Activated naive CD4-positive, alpha-beta T cell treated with anti-CD3 and anti-CD28 coated beads, Interleukin-2, amount 10 ng/mL, durations not matched to agents 7 days and 5 days (primary cell): ENCODE measurements at regions not wholly inside any gene's neighbourhood (a gene's known extent, or its start where the extent isn't known, plus 50 kb on each side); places are given as distances from the start of the nearest gene placed in this dataset.
A peak's percentile ranks its signal among the peaks of the same experiment; 100 is the strongest.

Experiments used
- CTCF ChIA-PET: fragments of 350-600 bp; sonication (Branson Sonifier 250); formaldehyde crosslinking; loops from one replicate; lab custom pipeline; 2021; ENCODE audit warnings: antibody characterized with exemption; lab: Charles Lee
- DNase-seq: peaks from one replicate; pipeline ENCODE4 v3.0.0-alpha.2; 2020
- H3K27ac Mint-ChIP-seq: one replicate; pipeline ENCODE4 v1.8.0; 2021; ENCODE audit warnings: mild to moderate bottlenecking, moderate library complexity, mixed read lengths
- H3K27me3 Mint-ChIP-seq: one replicate; pipeline ENCODE4 v1.8.0; 2021; ENCODE audit warnings: mild to moderate bottlenecking, mixed read lengths
- H3K36me3 Mint-ChIP-seq: one replicate; pipeline ENCODE4 v1.8.0; 2021; ENCODE audit warnings: mixed read lengths
- H3K4me1 Mint-ChIP-seq: one replicate; pipeline ENCODE4 v1.8.0; 2021; ENCODE audit warnings: mixed read lengths
- H3K4me3 Mint-ChIP-seq: one replicate; pipeline ENCODE4 v1.8.0; 2021; ENCODE audit warnings: mild to moderate bottlenecking, moderate library complexity, mixed read lengths
- H3K9me3 Mint-ChIP-seq: one replicate; pipeline ENCODE4 v1.8.0; 2021; ENCODE audit warnings: mixed read lengths

GRCh38 chr4:37771771-37772170, 54.7 kb upstream of the PGM2 start:
- Mint-ChIP-seq H3K4me3 (no peak overlapping the region), H3K27ac (no peak overlapping the region), H3K27me3 (peaks cover 7% of the 10 kb centered on the region), H3K36me3 (no peaks in the 10 kb centered on the region), H3K4me1 (no peaks in the 10 kb centered on the region), H3K9me3 (no peaks in the 10 kb centered on the region)
- no peak for DNase-seq
- CTCF ChIA-PET, result no interaction called here

GRCh38 chr4:37770016-37770415, 56.5 kb upstream of the PGM2 start:
- Mint-ChIP-seq H3K27ac (no peak overlapping the region), H3K27me3 (peaks cover 7% of the 10 kb centered on the region), H3K4me1 (no peaks in the 10 kb centered on the region), H3K9me3 (no peaks in the 10 kb centered on the region), H3K36me3 (no peaks in the 10 kb centered on the region), H3K4me3 (no peak overlapping the region)
- DNase-seq, result no peak
- CTCF ChIA-PET, result no interaction called here

DNA sequence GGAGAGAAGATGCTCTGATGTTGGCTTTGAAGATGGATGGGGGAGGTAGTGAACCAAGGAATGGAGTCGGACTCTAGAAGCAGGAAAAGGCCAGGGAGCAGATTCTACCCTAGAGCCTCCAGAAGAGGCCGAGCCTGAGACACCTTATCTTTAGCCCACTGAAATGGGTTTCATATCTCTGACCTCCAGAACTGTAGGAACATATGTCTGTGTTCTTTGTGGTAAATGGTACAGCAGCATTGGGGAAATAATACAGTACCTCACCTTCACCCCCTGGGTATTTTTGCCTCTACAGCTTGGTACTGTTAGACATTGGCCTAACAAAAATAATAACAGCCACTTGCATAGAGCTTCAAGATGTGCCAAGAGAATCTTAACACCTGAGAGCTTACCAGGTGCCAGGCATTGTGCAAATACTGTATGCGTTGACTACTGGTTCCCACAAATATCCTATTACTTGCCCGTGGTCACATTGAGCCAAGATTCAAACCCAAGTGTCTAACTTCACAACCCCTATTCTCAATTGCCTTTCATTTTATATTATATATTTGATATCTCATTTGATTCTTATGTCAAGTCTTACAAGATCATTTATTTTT, 57.0 kb upstream of the PGM2 start:
- peaks cover 7% of the 10 kb centered on the region for H3K27me3 Mint-ChIP-seq
- no peak overlapping the region for H3K4me3 Mint-ChIP-seq
- no peak for DNase-seq
- H3K27ac Mint-ChIP-seq, result no peak overlapping the region
- CTCF ChIA-PET, result no interaction called here
- no peaks in the 10 kb centered on the region for H3K9me3 Mint-ChIP-seq
- H3K4me1 Mint-ChIP-seq, result no peaks in the 10 kb centered on the region
- H3K36me3 Mint-ChIP-seq, result no peaks in the 10 kb centered on the region

- Mint-ChIP-seq H3K27me3 (peaks cover 7% of the 10 kb centered on the region), H3K9me3 (no peaks in the 10 kb centered on the region), H3K4me3 (no peak overlapping the region), H3K36me3 (peaks cover 1% of the 10 kb centered on the region), H3K27ac (no peak overlapping the region), H3K4me1 (no peaks in the 10 kb centered on the region)
- CTCF ChIA-PET, result no interaction called here
- DNase-seq, result no peak
Observed at GRCh38 chr4:37767546-37767945, 58.9 kb upstream of the PGM2 start.

DNA sequence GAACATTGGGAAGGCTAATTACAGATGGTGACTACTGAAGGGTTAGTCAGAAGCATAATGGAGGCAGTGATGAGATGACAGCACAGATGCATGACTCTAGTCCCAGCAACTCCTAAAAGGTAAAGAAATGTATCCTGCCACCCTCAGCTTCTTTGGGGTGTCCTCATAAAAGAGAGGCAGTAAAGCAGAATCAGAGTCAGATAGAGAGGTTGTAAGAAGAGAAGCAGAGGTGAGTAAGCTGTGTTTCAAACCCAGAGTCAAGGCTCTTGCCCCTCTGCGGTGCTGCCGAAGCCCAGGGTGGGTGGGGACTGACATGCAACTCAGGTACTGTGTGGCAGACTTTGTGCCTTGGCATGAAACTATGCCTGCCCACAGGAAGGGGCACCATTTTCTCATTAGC, 59.5 kb upstream of the PGM2 start:
- no peak for DNase-seq
- Mint-ChIP-seq H3K9me3 (no peaks in the 10 kb centered on the region), H3K27me3 (peaks cover 7% of the 10 kb centered on the region), H3K27ac (no peak overlapping the region), H3K4me1 (no peaks in the 10 kb centered on the region), H3K4me3 (no peak overlapping the region), H3K36me3 (peaks cover 1% of the 10 kb centered on the region)
- CTCF ChIA-PET, result interaction anchor here (0.5 to 1.1 kb wide), 2 partner anchors 163 to 1149 kb away, joined by 3 to 5 read pairs; no protein-coding TSS in a partner anchor

- Mint-ChIP-seq H3K4me1 (no peaks in the 10 kb centered on the region), H3K4me3 (no peak overlapping the region), H3K9me3 (no peaks in the 10 kb centered on the region), H3K27me3 (peaks cover 7% of the 10 kb centered on the region), H3K27ac (no peak overlapping the region), H3K36me3 (peaks cover 1% of the 10 kb centered on the region)
- CTCF ChIA-PET, result interaction anchor here (1.0 kb wide), 1 partner anchor 9 kb away, joined by 3 read pairs; no protein-coding TSS in a partner anchor
- DNase-seq, result no peak
Observed at GRCh38 chr4:37765741-37766140, 60.7 kb upstream of the PGM2 start.

GRCh38 chr4:37763831-37764230, 62.7 kb upstream of the PGM2 start:
- no peaks in the 10 kb centered on the region for H3K27me3 Mint-ChIP-seq
- H3K9me3 Mint-ChIP-seq, result no peaks in the 10 kb centered on the region
- no peak for DNase-seq
- peaks cover 1% of the 10 kb centered on the region for H3K36me3 Mint-ChIP-seq
- no peaks in the 10 kb centered on the region for H3K4me1 Mint-ChIP-seq
- no peak overlapping the region for H3K27ac Mint-ChIP-seq
- CTCF ChIA-PET, result no interaction called here
- no peak overlapping the region for H3K4me3 Mint-ChIP-seq

- DNase-seq, result no peak
- Mint-ChIP-seq H3K4me3 (no peak overlapping the region), H3K36me3 (peaks cover 1% of the 10 kb centered on the region), H3K27me3 (no peaks in the 10 kb centered on the region), H3K4me1 (peaks cover 3% of the 10 kb centered on the region), H3K27ac (no peak overlapping the region), H3K9me3 (no peaks in the 10 kb centered on the region)
- CTCF ChIA-PET, result interaction anchor here (1.1 kb wide), 1 partner anchor 160 kb away, joined by 4 read pairs; no protein-coding TSS in a partner anchor
Observed at GRCh38 chr4:37762991-37763368, 63.5 kb upstream of the PGM2 start.

DNA sequence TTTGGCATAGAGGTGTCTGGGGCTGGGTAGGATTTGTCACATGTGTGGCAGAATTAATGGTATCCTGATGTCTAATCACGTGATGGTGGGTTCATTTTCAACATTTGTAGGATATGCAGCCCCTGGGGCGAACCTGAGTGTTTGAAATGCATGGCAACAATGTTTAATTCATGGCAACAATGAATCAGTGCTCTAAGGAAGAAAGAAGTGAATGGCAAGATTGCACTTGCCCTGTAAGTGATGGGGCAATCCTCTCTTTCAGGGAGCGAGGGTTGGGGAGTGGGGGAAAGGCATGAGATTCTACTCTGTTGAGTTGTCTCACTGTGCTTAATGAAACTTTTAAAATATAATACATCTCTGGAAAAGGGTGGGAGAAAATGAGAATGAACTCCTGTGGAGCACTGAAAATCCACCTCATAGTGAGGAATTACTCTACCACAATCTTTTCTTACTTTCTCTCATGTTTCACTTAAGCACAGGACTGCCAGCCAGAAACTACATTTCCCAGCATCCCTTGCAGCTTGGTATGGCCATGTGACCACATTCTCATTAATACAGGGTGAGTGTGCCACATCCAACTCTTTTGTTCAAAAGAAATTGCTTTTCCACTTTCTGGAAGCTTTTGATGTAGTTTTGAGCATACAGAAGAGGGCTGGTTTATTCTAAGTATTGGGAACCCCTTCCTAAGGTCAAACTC, 64.0 kb upstream of the PGM2 start:
- CTCF ChIA-PET, result interaction anchor here (1.1 kb wide), 1 partner anchor 160 kb away, joined by 4 read pairs; no protein-coding TSS in a partner anchor
- H3K4me3 Mint-ChIP-seq, result no peak overlapping the region
- no peak overlapping the region for H3K27ac Mint-ChIP-seq
- no peaks in the 10 kb centered on the region for H3K27me3 Mint-ChIP-seq
- peaks cover 1% of the 10 kb centered on the region for H3K36me3 Mint-ChIP-seq
- H3K9me3 Mint-ChIP-seq, result no peaks in the 10 kb centered on the region
- H3K4me1 Mint-ChIP-seq, result peaks cover 4% of the 10 kb centered on the region
- peak; percentile 30 for DNase-seq

DNA sequence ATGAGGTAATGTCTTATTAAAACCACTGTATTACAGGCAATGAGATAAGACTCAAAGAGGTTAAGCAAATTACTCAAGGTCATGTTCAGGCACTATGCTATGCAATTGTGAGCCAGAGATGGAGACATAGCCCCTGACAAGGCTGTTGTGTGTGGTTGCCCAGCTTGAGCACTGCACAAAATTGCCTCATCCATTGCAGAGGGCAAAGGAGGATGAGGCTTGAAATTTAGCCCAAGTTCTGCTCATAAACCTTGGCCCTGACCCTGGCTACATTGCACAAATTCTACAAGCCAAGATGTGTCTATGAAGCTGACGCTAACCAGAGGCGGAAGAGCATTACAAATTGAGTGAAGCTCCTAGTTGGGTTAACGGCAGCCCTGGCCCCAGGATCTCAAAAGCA, 65.6 kb upstream of the PGM2 start:
- CTCF ChIA-PET, result interaction anchor here (0.7 to 1.1 kb wide), 2 partner anchors 10 to 245 kb away, joined by 3 read pairs; no protein-coding TSS in a partner anchor
- H3K27ac Mint-ChIP-seq, result no peak overlapping the region
- no peak overlapping the region for H3K4me3 Mint-ChIP-seq
- H3K36me3 Mint-ChIP-seq, result peaks cover 1% of the 10 kb centered on the region
- peaks cover 4% of the 10 kb centered on the region for H3K4me1 Mint-ChIP-seq
- no peaks in the 10 kb centered on the region for H3K27me3 Mint-ChIP-seq
- no peak for DNase-seq
- no peaks in the 10 kb centered on the region for H3K9me3 Mint-ChIP-seq

DNA sequence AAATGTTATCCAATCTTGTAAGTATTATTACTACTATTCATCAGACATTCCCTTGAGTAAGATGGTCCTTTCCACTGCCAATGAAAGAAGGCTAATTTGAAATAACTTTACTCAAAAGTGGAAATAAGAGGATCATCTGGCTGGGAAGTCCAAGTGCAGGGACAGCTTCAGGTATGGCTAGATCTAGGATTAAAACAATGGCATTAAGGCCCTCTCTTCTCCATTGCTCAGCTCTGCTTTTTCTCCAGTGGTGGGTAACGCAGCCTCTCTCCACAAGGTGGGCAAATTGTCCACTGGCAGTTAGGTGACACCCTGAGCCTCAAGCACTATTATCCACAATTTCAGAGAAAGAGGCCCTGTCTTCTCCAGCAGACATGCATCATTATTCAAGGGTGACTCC, 66.7 kb upstream of the PGM2 start:
- H3K36me3 Mint-ChIP-seq, result peaks cover 1% of the 10 kb centered on the region
- no peaks in the 10 kb centered on the region for H3K27me3 Mint-ChIP-seq
- no peak for DNase-seq
- H3K27ac Mint-ChIP-seq, result no peak overlapping the region
- H3K4me3 Mint-ChIP-seq, result no peak overlapping the region
- CTCF ChIA-PET, result no interaction called here
- peaks cover 4% of the 10 kb centered on the region for H3K4me1 Mint-ChIP-seq
- H3K9me3 Mint-ChIP-seq, result no peaks in the 10 kb centered on the region

- no peak overlapping the region for H3K4me3 Mint-ChIP-seq
- no peak for DNase-seq
- no peaks in the 10 kb centered on the region for H3K9me3 Mint-ChIP-seq
- CTCF ChIA-PET, result no interaction called here
- no peaks in the 10 kb centered on the region for H3K27me3 Mint-ChIP-seq
- no peaks in the 10 kb centered on the region for H3K36me3 Mint-ChIP-seq
- peaks cover 14% of the 10 kb centered on the region for H3K4me1 Mint-ChIP-seq
- H3K27ac Mint-ChIP-seq, result no peak overlapping the region
Observed at GRCh38 chr4:37758226-37758625, 68.3 kb upstream of the PGM2 start.

- no peak overlapping the region for H3K27ac Mint-ChIP-seq
- H3K36me3 Mint-ChIP-seq, result no peaks in the 10 kb centered on the region
- no peak overlapping the region for H3K4me3 Mint-ChIP-seq
- no peaks in the 10 kb centered on the region for H3K9me3 Mint-ChIP-seq
- DNase-seq, result no peak
- H3K27me3 Mint-ChIP-seq, result no peaks in the 10 kb centered on the region
- CTCF ChIA-PET, result no interaction called here
- H3K4me1 Mint-ChIP-seq, result peaks cover 14% of the 10 kb centered on the region
Observed at GRCh38 chr4:37757761-37758160, 68.7 kb upstream of the PGM2 start.

GRCh38 chr4:37757121-37757520, 69.4 kb upstream of the PGM2 start:
- CTCF ChIA-PET, result no interaction called here
- H3K4me3 Mint-ChIP-seq, result no peak overlapping the region
- H3K4me1 Mint-ChIP-seq, result peaks cover 14% of the 10 kb centered on the region
- no peaks in the 10 kb centered on the region for H3K27me3 Mint-ChIP-seq
- DNase-seq, result no peak
- H3K36me3 Mint-ChIP-seq, result no peaks in the 10 kb centered on the region
- H3K9me3 Mint-ChIP-seq, result no peaks in the 10 kb centered on the region
- no peak overlapping the region for H3K27ac Mint-ChIP-seq
